GM21786 (cell line): ENCODE measurements at regions not wholly inside any gene's neighbourhood (a gene's known extent, or its start where the extent isn't known, plus 50 kb on each side); places are given as distances from the start of the nearest gene placed in this dataset.
"Not testable (repeated sequence)": the region's sequence is repeated elsewhere in the genome, so short reads cannot be mapped to it uniquely, and the experiment has no call there.

Experiments used
- ATAC-seq: cut with Tn5 transposase; IDR thresholded peaks from one replicate; pipeline ENCODE4 v1.9.1; 2021; ENCODE audit not compliant: unreplicated experiment

GRCh38 chr1:200284236-200284635, 125.6 kb downstream of the ZNF281 start:
- not testable (repeated sequence) for ATAC-seq

- no peak for ATAC-seq
These were observed 127.2 kb downstream of the ZNF281 start for GRCh38 chr1:200282497-200283122.

- ATAC-seq: no peak
These were observed 128.5 kb downstream of the ZNF281 start for GRCh38 chr1:200281201-200281835.

- no peak for ATAC-seq
These were observed 129.9 kb downstream of the ZNF281 start for GRCh38 chr1:200279810-200280411.

GRCh38 chr1:200275816-200276453, 133.9 kb downstream of the ZNF281 start:
- ATAC-seq: no peak

GRCh38 chr1:200275415-200275814, 134.4 kb downstream of the ZNF281 start:
- no peak for ATAC-seq

- no peak for ATAC-seq
These were observed 135.7 kb downstream of the ZNF281 start for GRCh38 chr1:200274116-200274515.

GRCh38 chr1:200272481-200273068, 137.3 kb downstream of the ZNF281 start:
- ATAC-seq: no peak

GRCh38 chr1:200269256-200269655, 140.6 kb downstream of the ZNF281 start:
- ATAC-seq: no peak

GRCh38 chr1:200267937-200268336, 141.9 kb downstream of the ZNF281 start:
- no peak for ATAC-seq

- no peak for ATAC-seq
These were observed 142.4 kb downstream of the ZNF281 start for GRCh38 chr1:200267458-200267857.

GRCh38 chr1:200266871-200267270, 143.0 kb downstream of the ZNF281 start:
- ATAC-seq: no peak

GRCh38 chr1:200265881-200266280, 144.0 kb downstream of the ZNF281 start:
- ATAC-seq: no peak

GRCh38 chr1:200265104-200265503, 144.7 kb downstream of the ZNF281 start:
- no peak for ATAC-seq

- no peak for ATAC-seq
These were observed 146.6 kb downstream of the ZNF281 start for GRCh38 chr1:200263203-200263602.

GRCh38 chr1:200262326-200262965, 147.4 kb downstream of the ZNF281 start:
- ATAC-seq: peak; percentile 68

GRCh38 chr1:200260597-200261335, 149.1 kb downstream of the ZNF281 start:
- ATAC-seq: no peak

- ATAC-seq: peak; percentile 47
These were observed 151.1 kb downstream of the ZNF281 start for GRCh38 chr1:200258447-200259375.

- no peak for ATAC-seq
These were observed 152.6 kb downstream of the ZNF281 start for GRCh38 chr1:200257235-200257634.
